CD14-positive monocyte (primary cell): ENCODE measurements at regions not wholly inside any gene's neighbourhood (a gene's known extent, or its start where the extent isn't known, plus 50 kb on each side); places are given as distances from the start of the nearest gene placed in this dataset.

Experiments used
- DNase-seq, 3 donors: peaks; one replicate each; pipeline ENCODE4 v3.0.0-alpha.2; 2011 to 2022
- H2AFZ ChIP-seq: 2 replicates; pipeline ENCODE4 v1.6.0; 2012; ENCODE audit warnings: mild to moderate bottlenecking, low read depth, low read length, inconsistent platforms; ENCODE audit not compliant: insufficient read depth, poor library complexity, severe bottlenecking
- H3K27ac ChIP-seq, 2 donors: 1 replicate in 1 of 2; 2 replicates in 1 of 2; pipeline ENCODE4 v1.5.1; 2012 to 2013; ENCODE audit warnings: low read length in 2 of 2, control low read depth in 1 of 2, inconsistent platforms in 1 of 2, low read depth in 1 of 2, mild to moderate bottlenecking in 1 of 2
- H3K27me3 ChIP-seq, 2 donors: one replicate each; pipeline versions ENCODE4 v1.6.0 to v1.6.1; 2011 to 2013; ENCODE audit warnings: low read length in 2 of 2; ENCODE audit not compliant: control insufficient read depth in 2 of 2, insufficient read depth in 2 of 2
- H3K36me3 ChIP-seq, 2 donors: replicated peaks in 1 of 2; 1 replicate in 1 of 2; 2 replicates in 1 of 2; pipeline versions ENCODE4 v1.5.1 to v1.6.1; 2012 to 2013; ENCODE audit warnings: low read length in 2 of 2, control low read depth in 1 of 2, inconsistent platforms in 1 of 2, mild to moderate bottlenecking in 1 of 2; ENCODE audit not compliant: insufficient read depth in 2 of 2, control insufficient read depth in 1 of 2
- H3K4me1 ChIP-seq, 2 donors: 1 replicate in 1 of 2; 2 replicates in 1 of 2; pipeline versions ENCODE4 v1.5.1 to v1.6.1; 2012 to 2013; ENCODE audit warnings: low read length in 2 of 2, control low read depth in 1 of 2, inconsistent platforms in 1 of 2, mild to moderate bottlenecking in 1 of 2, moderate library complexity in 1 of 2; ENCODE audit not compliant: insufficient read depth in 2 of 2, control insufficient read depth in 1 of 2
- H3K4me2 ChIP-seq: replicated peaks from 2 replicates; pipeline ENCODE3; 2012; ENCODE audit warnings: low read length, moderate library complexity, mild to moderate bottlenecking; ENCODE audit not compliant: poor library complexity, severe bottlenecking; ENCODE audit errors: extremely low read depth
- H3K4me3 ChIP-seq, 3 experiments: fragments of 200-600 bp in 1 of 3; sonication (generic) in 1 of 3; replicated peaks in 1 of 3; 1 replicate in 2 of 3; 2 replicates in 1 of 3; pipeline ENCODE4 v1.5.1; 2011 to 2013; ENCODE audit warnings: low read length in 3 of 3, mild to moderate bottlenecking in 3 of 3, control low read depth in 2 of 3, low read depth in 2 of 3, inconsistent platforms in 1 of 3, moderate library complexity in 1 of 3
- H3K79me2 ChIP-seq: 2 replicates; pipeline ENCODE4 v1.6.0; 2012; ENCODE audit warnings: mild to moderate bottlenecking, control low read depth, inconsistent platforms, low read length, moderate library complexity; ENCODE audit not compliant: insufficient read depth
- H3K9ac ChIP-seq: 2 replicates; pipeline ENCODE4 v1.6.0; 2017; ENCODE audit warnings: low read length, mild to moderate bottlenecking; ENCODE audit not compliant: insufficient read depth, poor library complexity, severe bottlenecking
- H3K9me3 ChIP-seq, 2 donors: replicated peaks in 1 of 2; 1 replicate in 1 of 2; 2 replicates in 1 of 2; pipeline versions ENCODE4 v1.5.1 to v1.6.1; 2012 to 2013; ENCODE audit warnings: low read length in 2 of 2, control low read depth in 1 of 2; ENCODE audit not compliant: control insufficient read depth in 1 of 2, insufficient read depth in 1 of 2
- H4K20me1 ChIP-seq: 2 replicates; pipeline ENCODE4 v1.6.0; 2012; ENCODE audit warnings: mild to moderate bottlenecking, low read length, control low read depth, moderate library complexity; ENCODE audit not compliant: insufficient read depth
- H3K27ac Mint-ChIP-seq, 7 donors: one replicate each; pipeline ENCODE4 v1.8.0; 2020; ENCODE audit warnings: mild to moderate bottlenecking in 7 of 7, mixed read lengths in 7 of 7, moderate library complexity in 6 of 7, inconsistent platforms in 2 of 7
- H3K27me3 Mint-ChIP-seq, 3 donors: one replicate each; pipeline ENCODE4 v1.8.0; 2021 to 2022; ENCODE audit warnings: low read depth in 3 of 3, mild to moderate bottlenecking in 3 of 3, mixed read lengths in 3 of 3, moderate library complexity in 3 of 3, inconsistent platforms in 1 of 3
- H3K36me3 Mint-ChIP-seq, 2 donors: one replicate each; pipeline ENCODE4 v1.8.0; 2020; ENCODE audit warnings: mixed read lengths in 2 of 2, inconsistent platforms in 1 of 2, mild to moderate bottlenecking in 1 of 2
- H3K4me1 Mint-ChIP-seq: one replicate; pipeline ENCODE4 v1.8.0; 2020; ENCODE audit warnings: mild to moderate bottlenecking, mixed read lengths
- H3K4me3 Mint-ChIP-seq, 2 donors: one replicate each; pipeline ENCODE4 v1.8.0; 2020; ENCODE audit warnings: mild to moderate bottlenecking in 2 of 2, mixed read lengths in 2 of 2, moderate library complexity in 1 of 2
- H3K9me3 Mint-ChIP-seq, 7 donors: one replicate each; pipeline ENCODE4 v1.8.0; 2020 to 2022; ENCODE audit warnings: mixed read lengths in 7 of 7, mild to moderate bottlenecking in 6 of 7, moderate library complexity in 6 of 7, inconsistent platforms in 2 of 7
- CTCF ChIP-seq: fragments of 200-600 bp; IDR thresholded peaks from one replicate; pipeline ENCODE4 v1.8.0; 2022; ENCODE audit warnings: antibody characterized with exemption, mild to moderate bottlenecking
- WGBS: methylation state at CpG from one replicate; pipeline ENCODE4 v1.1.5; 2013; ENCODE audit warnings: missing lambda C conversion rate; ENCODE audit not compliant: insufficient coverage; 5-methylcytosine and 5-hydroxymethylcytosine counted together
- intact Hi-C, 2 donors: fragments of 100-400 bp; cut with micrococcal nuclease; formaldehyde crosslinking; loops; one replicate each; pipeline versions ENCODE4 v1.15.0 to v1.15.1; 2023

DNA sequence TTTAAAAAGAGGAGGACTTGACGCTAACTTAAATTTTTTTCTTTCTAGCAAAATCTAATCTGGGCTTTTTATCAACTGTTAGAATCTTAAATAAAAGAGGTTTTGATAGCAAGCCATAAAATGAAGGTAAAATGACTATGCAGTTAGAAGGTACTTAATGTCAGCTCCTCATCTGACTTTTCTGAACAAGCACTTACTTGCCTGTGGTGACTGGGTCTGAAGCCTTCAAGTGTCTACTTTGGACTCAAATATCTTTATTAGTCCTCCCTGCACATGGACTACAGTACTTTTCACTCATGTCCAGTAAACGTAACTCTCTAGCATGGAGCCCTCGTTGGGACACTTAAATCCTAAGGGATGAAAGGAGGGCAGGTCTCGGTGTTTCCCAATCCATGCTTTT lies 135.9 kb downstream of the P2RY1 start:
- Histone ChIP-seq H3K79me2 (no peaks in the 10 kb centered on the region), H3K9me3 (peaks cover 0 to 4% of the 10 kb centered on the region in 2 donors), H3K27ac (no peak overlapping the region), H3K4me3 (no peak overlapping the region), H3K9ac (no peak overlapping the region), H3K36me3 (no peaks in the 10 kb centered on the region), H2AFZ (no peak overlapping the region), H3K4me2 (no peak overlapping the region), H3K4me1 (no peaks in the 10 kb centered on the region), H4K20me1 (no peaks in the 10 kb centered on the region), H3K27me3 (no peaks in the 10 kb centered on the region)
- peaks cover 0 to 13% (median 1%) of the 10 kb centered on the region in 7 donors for H3K9me3 Mint-ChIP-seq
- intact Hi-C loops, result no loop called here
- WGBS, result no CpG with 5 or more reads among the region's 4 CpGs
- no peak for TF ChIP-seq CTCF
- no peaks in the 10 kb centered on the region for H3K4me1 Mint-ChIP-seq
- no peaks in the 10 kb centered on the region for H3K36me3 Mint-ChIP-seq
- no peak overlapping the region for H3K27ac Mint-ChIP-seq
- no peak for DNase-seq
- no peak overlapping the region for H3K4me3 Mint-ChIP-seq
- H3K27me3 Mint-ChIP-seq, result peaks cover 0 to 2% (median 0%) of the 10 kb centered on the region in 3 donors

DNA sequence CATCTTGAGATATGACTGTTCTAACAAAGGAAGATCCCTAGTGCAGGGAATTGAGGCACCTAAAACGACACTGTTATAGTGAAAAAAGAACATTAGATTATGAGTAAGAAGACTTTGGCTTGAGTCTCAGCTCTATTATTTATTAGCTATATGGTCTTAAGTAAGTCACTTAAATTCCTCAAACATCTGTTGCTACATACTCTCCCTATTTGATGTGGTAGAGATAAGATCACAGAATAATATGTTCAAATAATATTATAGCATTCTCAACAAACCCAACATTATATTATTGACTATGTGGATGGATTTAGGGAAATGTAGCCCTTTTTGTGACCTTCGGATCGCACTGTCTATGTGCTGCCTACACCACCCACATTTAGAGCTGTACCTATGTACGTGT lies 136.9 kb downstream of the P2RY1 start:
- Mint-ChIP-seq H3K9me3 (peaks cover 0 to 5% (median 0%) of the 10 kb centered on the region in 7 donors), H3K27ac (no peak overlapping the region), H3K36me3 (no peaks in the 10 kb centered on the region), H3K27me3 (peaks cover 0 to 2% (median 0%) of the 10 kb centered on the region in 3 donors), H3K4me3 (no peak overlapping the region), H3K4me1 (no peaks in the 10 kb centered on the region)
- DNase-seq, result no peak
- Histone ChIP-seq H3K79me2 (no peaks in the 10 kb centered on the region), H3K9ac (no peak overlapping the region), H3K36me3 (no peaks in the 10 kb centered on the region), H3K4me1 (no peaks in the 10 kb centered on the region), H2AFZ (no peak overlapping the region), H3K9me3 (no peaks in the 10 kb centered on the region), H4K20me1 (no peaks in the 10 kb centered on the region), H3K4me2 (no peak overlapping the region), H3K27ac (no peak overlapping the region), H3K27me3 (no peaks in the 10 kb centered on the region), H3K4me3 (no peak overlapping the region)
- WGBS, result no CpG with 5 or more reads among the region's 4 CpGs
- no peak for TF ChIP-seq CTCF
- intact Hi-C loops, result no loop called here
